Thyroid gland (tissue), 4 donors: ENCODE measurements at regions not wholly inside any gene's neighbourhood (a gene's known extent, or its start where the extent isn't known, plus 50 kb on each side); places are given as distances from the start of the nearest gene placed in this dataset.

Experiments
- DNase-seq, 2 donors: peaks; one replicate each; pipeline ENCODE4 v3.0.0-alpha.2; 2019
- H3K27ac ChIP-seq, 3 donors: fragments of 200-600 bp; sonication (generic); 1 replicate in 2 of 3; 2 replicates in 1 of 3; pipeline ENCODE4 v1.5.1; 2016 to 2019; ENCODE audit warnings: mild to moderate bottlenecking in 1 of 3, moderate library complexity in 1 of 3
- H3K27me3 ChIP-seq: fragments of 200-600 bp; sonication (generic); one replicate; pipeline ENCODE4 v1.5.1; 2019
- H3K36me3 ChIP-seq, 2 donors: fragments of 200-600 bp; sonication (generic); one replicate each; pipeline ENCODE4 v1.5.1; 2016 to 2019
- H3K4me1 ChIP-seq, 2 donors: fragments of 200-600 bp; sonication (generic); one replicate each; pipeline ENCODE4 v1.5.1; 2017 to 2019
- H3K4me3 ChIP-seq, 3 donors: fragments of 200-600 bp; sonication (generic); replicated peaks in 1 of 3; 1 replicate in 2 of 3; 2 replicates in 1 of 3; pipeline ENCODE4 v1.5.1; 2016; ENCODE audit warnings: mild to moderate bottlenecking in 1 of 3
- H3K9me3 ChIP-seq: fragments of 200-600 bp; sonication (generic); one replicate; pipeline ENCODE4 v1.5.1; 2017
- CTCF ChIP-seq, 6 experiments: fragments of 200-600 bp in 3 of 6; fragments of 450-650 bp in 3 of 6; sonication (generic) in 3 of 6; IDR thresholded peaks; one replicate each; pipeline ENCODE4 v1.5.1; 2016 to 2019; ENCODE audit warnings: antibody characterized with exemption in 6 of 6, mild to moderate bottlenecking in 2 of 6, inconsistent platforms in 1 of 6, moderate library complexity in 1 of 6
- POLR2A ChIP-seq, 2 donors: fragments of 450-650 bp; IDR thresholded peaks; one replicate each; pipeline ENCODE4 v1.6.1; 2017; ENCODE audit warnings: antibody characterized with exemption in 2 of 2, mild to moderate bottlenecking in 2 of 2, moderate library complexity in 1 of 2
- WGBS, 2 donors: methylation state at CpG; one replicate each; pipeline ENCODE4 v1.1.5; 2017; 5-methylcytosine and 5-hydroxymethylcytosine counted together
- intact Hi-C: fragments of 100-400 bp; cut with DNase I; formaldehyde crosslinking; loops from one replicate; pipeline ENCODE4 v1.15.1; 2023

GRCh38 chr14:61953602-61954001, 191.4 kb downstream of the SNAPC1 start:
- H3K4me1 ChIP-seq, result no peaks in the 10 kb centered on the region
- no peak overlapping the region for H3K4me3 ChIP-seq
- no peaks in the 10 kb centered on the region for H3K36me3 ChIP-seq
- no peaks in the 10 kb centered on the region for H3K9me3 ChIP-seq
- no peak for DNase-seq
- 57 to 89% methylated on average over 1 of the region's 1 CpG for WGBS, 2 donors
- TF ChIP-seq CTCF (IDR thresholded peaks at IDR 0.05) (no peak), POLR2A (IDR thresholded peaks at IDR 0.05) (no peak)
- H3K27ac ChIP-seq, result no peak overlapping the region
- H3K27me3 ChIP-seq, result no peaks in the 10 kb centered on the region
- intact Hi-C loops, result no loop called here

- Histone ChIP-seq H3K27me3 (no peaks in the 10 kb centered on the region), H3K4me1 (no peaks in the 10 kb centered on the region), H3K4me3 (no peak overlapping the region), H3K9me3 (no peaks in the 10 kb centered on the region), H3K36me3 (no peaks in the 10 kb centered on the region), H3K27ac (no peak overlapping the region)
- intact Hi-C loops, result no loop called here
- WGBS, 2 donors, result 86 to 87% methylated on average over 3 of the region's 3 CpGs
- TF ChIP-seq CTCF (IDR thresholded peaks at IDR 0.05) (no peak), POLR2A (IDR thresholded peaks at IDR 0.05) (no peak)
- DNase-seq, result no peak
These were observed 192.1 kb downstream of the SNAPC1 start for GRCh38 chr14:61954306-61954705.

GRCh38 chr14:61956517-61956916, 194.3 kb downstream of the SNAPC1 start:
- Histone ChIP-seq H3K27ac (no peak overlapping the region), H3K9me3 (no peaks in the 10 kb centered on the region), H3K4me1 (no peaks in the 10 kb centered on the region), H3K27me3 (no peaks in the 10 kb centered on the region), H3K4me3 (no peak overlapping the region), H3K36me3 (no peaks in the 10 kb centered on the region)
- WGBS, 2 donors, result 89 to 95% methylated on average over 1 of the region's 1 CpG
- TF ChIP-seq POLR2A (IDR thresholded peaks at IDR 0.05), result no peak
- no peak for TF ChIP-seq CTCF (IDR thresholded peaks at IDR 0.05)
- intact Hi-C loops, result no loop called here
- no peak for DNase-seq

- intact Hi-C loops, result no loop called here
- H3K27ac ChIP-seq, result no peak overlapping the region
- no peak for TF ChIP-seq CTCF (IDR thresholded peaks at IDR 0.05)
- TF ChIP-seq POLR2A (IDR thresholded peaks at IDR 0.05), result no peak
- WGBS, 2 donors, result 92 to 96% methylated on average over 2 of the region's 2 CpGs
- H3K4me1 ChIP-seq, result no peaks in the 10 kb centered on the region
- no peaks in the 10 kb centered on the region for H3K27me3 ChIP-seq
- no peak overlapping the region for H3K4me3 ChIP-seq
- DNase-seq, result no peak
- H3K36me3 ChIP-seq, result no peaks in the 10 kb centered on the region
- no peaks in the 10 kb centered on the region for H3K9me3 ChIP-seq
These were observed 197.1 kb downstream of the SNAPC1 start for GRCh38 chr14:61959348-61959747.

GRCh38 chr14:61961369-61961768, 199.1 kb downstream of the SNAPC1 start:
- no peaks in the 10 kb centered on the region for H3K36me3 ChIP-seq
- no peaks in the 10 kb centered on the region for H3K27me3 ChIP-seq
- no peak overlapping the region for H3K4me3 ChIP-seq
- intact Hi-C loops, result no loop called here
- TF ChIP-seq CTCF (IDR thresholded peaks at IDR 0.05) (no peak), POLR2A (IDR thresholded peaks at IDR 0.05) (no peak)
- no peaks in the 10 kb centered on the region for H3K4me1 ChIP-seq
- no peaks in the 10 kb centered on the region for H3K9me3 ChIP-seq
- WGBS, 2 donors, result 93% methylated on average over 2 of the region's 2 CpGs
- no peak for DNase-seq
- H3K27ac ChIP-seq, result no peak overlapping the region
